Activated CD8-positive, alpha-beta memory T cell treated with anti-CD3 and anti-CD28 coated beads for 36 hours (primary cell): ENCODE measurements at regions not wholly inside any gene's neighbourhood (a gene's known extent, or its start where the extent isn't known, plus 50 kb on each side); places are given as distances from the start of the nearest gene placed in this dataset.

Source experiments
- CTCF ChIA-PET: fragments of 350-600 bp; sonication (Branson Sonifier 250); formaldehyde crosslinking; loops from one replicate; lab custom pipeline; 2021; ENCODE audit warnings: antibody characterized with exemption; lab: Charles Lee
- POLR2A ChIA-PET: fragments of 350-600 bp; sonication (Branson Sonifier 250); formaldehyde crosslinking; loops from one replicate; lab custom pipeline; 2021; ENCODE audit warnings: antibody characterized with exemption; lab: Charles Lee

GRCh38 chr20:43323592-43323991 is 133.9 kb upstream of the PTPRT start:
- ChIA-PET CTCF (no interaction called here), POLR2A (no interaction called here)

- ChIA-PET CTCF (no interaction called here), POLR2A (no interaction called here)
Measured at GRCh38 chr20:43322851-43323250, 133.1 kb upstream of the PTPRT start.

- POLR2A ChIA-PET, result no interaction called here
- CTCF ChIA-PET, result no interaction called here
Measured at GRCh38 chr20:43320536-43320935, 130.8 kb upstream of the PTPRT start.

GRCh38 chr20:43318755-43319297 is 129.1 kb upstream of the PTPRT start:
- POLR2A ChIA-PET, result no interaction called here
- CTCF ChIA-PET, result no interaction called here

GRCh38 chr20:43316271-43316670 is 126.6 kb upstream of the PTPRT start:
- CTCF ChIA-PET, result no interaction called here
- POLR2A ChIA-PET, result no interaction called here

GRCh38 chr20:43309266-43309665 is 119.6 kb upstream of the PTPRT start:
- ChIA-PET POLR2A (no interaction called here), CTCF (no interaction called here)

GRCh38 chr20:43306837-43307236 is 117.1 kb upstream of the PTPRT start:
- ChIA-PET POLR2A (no interaction called here), CTCF (no interaction called here)

- CTCF ChIA-PET, result no interaction called here
- POLR2A ChIA-PET, result no interaction called here
Measured at GRCh38 chr20:43305749-43306148, 116.0 kb upstream of the PTPRT start.

- ChIA-PET CTCF (no interaction called here), POLR2A (no interaction called here)
Measured at GRCh38 chr20:43304598-43304997, 114.9 kb upstream of the PTPRT start.

- POLR2A ChIA-PET, result no interaction called here
- CTCF ChIA-PET, result no interaction called here
Measured at GRCh38 chr20:43302936-43303335, 113.2 kb upstream of the PTPRT start.

- CTCF ChIA-PET, result no interaction called here
Measured at GRCh38 chr20:43300901-43301300, 111.2 kb upstream of the PTPRT start.

GRCh38 chr20:43295781-43296180 is 106.1 kb upstream of the PTPRT start:
- CTCF ChIA-PET, result no interaction called here
- POLR2A ChIA-PET, result no interaction called here

More at GRCh38 chr20:43300901-43301300, 111.2 kb upstream of the PTPRT start:
- POLR2A ChIA-PET, result no interaction called here

GRCh38 chr20:43295263-43295662 is 105.6 kb upstream of the PTPRT start:
- POLR2A ChIA-PET, result no interaction called here
- CTCF ChIA-PET, result no interaction called here

GRCh38 chr20:43294031-43294430 is 104.3 kb upstream of the PTPRT start:
- ChIA-PET CTCF (no interaction called here), POLR2A (no interaction called here)

- ChIA-PET CTCF (no interaction called here), POLR2A (no interaction called here)
Measured at GRCh38 chr20:43293068-43293786, 103.5 kb upstream of the PTPRT start.

- ChIA-PET POLR2A (no interaction called here), CTCF (no interaction called here)
Measured at GRCh38 chr20:43292222-43292621, 102.5 kb upstream of the PTPRT start.

GRCh38 chr20:43287637-43288036 is 97.9 kb upstream of the PTPRT start:
- POLR2A ChIA-PET, result no interaction called here
- CTCF ChIA-PET, result no interaction called here

- CTCF ChIA-PET, result no interaction called here
Measured at GRCh38 chr20:43285170-43285569, 95.5 kb upstream of the PTPRT start.

GRCh38 chr20:43284486-43284885 is 94.8 kb upstream of the PTPRT start:
- POLR2A ChIA-PET, result no interaction called here
- CTCF ChIA-PET, result no interaction called here

More at GRCh38 chr20:43285170-43285569, 95.5 kb upstream of the PTPRT start:
- POLR2A ChIA-PET, result no interaction called here

GRCh38 chr20:43283126-43283525 is 93.4 kb upstream of the PTPRT start:
- CTCF ChIA-PET, result no interaction called here
- POLR2A ChIA-PET, result no interaction called here

GRCh38 chr20:43271980-43272379 is 82.3 kb upstream of the PTPRT start:
- POLR2A ChIA-PET, result no interaction called here
- CTCF ChIA-PET, result no interaction called here

- CTCF ChIA-PET, result no interaction called here
- POLR2A ChIA-PET, result no interaction called here
Measured at GRCh38 chr20:43265449-43265848, 75.7 kb upstream of the PTPRT start.
